IMR-90 (cell line): ENCODE measurements at regions not wholly inside any gene's neighbourhood (a gene's known extent, or its start where the extent isn't known, plus 50 kb on each side); places are given as distances from the start of the nearest gene placed in this dataset.

ENCODE experiments used
- FOS ChIP-seq: fragments of 150-350 bp; IDR thresholded peaks from 2 replicates; pipeline ENCODE4 v1.6.1; 2016; ENCODE audit warnings: low read depth, low read length
- MAZ ChIP-seq: IDR thresholded peaks from 2 replicates; pipeline ENCODE4 v1.6.1; 2012; ENCODE audit warnings: low read depth, mild to moderate bottlenecking, low read length, improper control_type of control experiment, moderate library complexity, borderline replicate concordance
- POLR2A ChIP-seq: IDR thresholded peaks from 2 replicates; pipeline ENCODE4 v1.6.1; 2012; ENCODE audit warnings: mild to moderate bottlenecking, low read depth, low read length
- RAD21 ChIP-seq: IDR thresholded peaks from 2 replicates; pipeline ENCODE4 v1.6.1; 2012; ENCODE audit warnings: low read length, improper control_type of control experiment
- RFX5 ChIP-seq: IDR thresholded peaks from 2 replicates; pipeline ENCODE4 v1.8.0; 2012; ENCODE audit warnings: low read depth, mild to moderate bottlenecking, low read length, moderate library complexity
- SMC3 ChIP-seq: fragments of 150-350 bp; IDR thresholded peaks from 2 replicates; pipeline ENCODE4 v1.6.1; 2016; ENCODE audit warnings: low read depth, mild to moderate bottlenecking, antibody characterized with exemption, low read length, moderate library complexity
- USF2 ChIP-seq: fragments of 150-350 bp; IDR thresholded peaks from 2 replicates; pipeline ENCODE4 v1.6.1; 2017; ENCODE audit warnings: mild to moderate bottlenecking, antibody characterized with exemption, low read length, low read depth
- TF ChIP-seq, protein P1 (sequence below): conservative IDR thresholded peaks from 2 replicates; pipeline ENCODE4 v1.5.1; 2012; ENCODE audit warnings: mild to moderate bottlenecking, low read depth, low read length, improper control_type of control experiment

- TF ChIP-seq POLR2A, result no peak
- TF ChIP-seq, protein P1, sequence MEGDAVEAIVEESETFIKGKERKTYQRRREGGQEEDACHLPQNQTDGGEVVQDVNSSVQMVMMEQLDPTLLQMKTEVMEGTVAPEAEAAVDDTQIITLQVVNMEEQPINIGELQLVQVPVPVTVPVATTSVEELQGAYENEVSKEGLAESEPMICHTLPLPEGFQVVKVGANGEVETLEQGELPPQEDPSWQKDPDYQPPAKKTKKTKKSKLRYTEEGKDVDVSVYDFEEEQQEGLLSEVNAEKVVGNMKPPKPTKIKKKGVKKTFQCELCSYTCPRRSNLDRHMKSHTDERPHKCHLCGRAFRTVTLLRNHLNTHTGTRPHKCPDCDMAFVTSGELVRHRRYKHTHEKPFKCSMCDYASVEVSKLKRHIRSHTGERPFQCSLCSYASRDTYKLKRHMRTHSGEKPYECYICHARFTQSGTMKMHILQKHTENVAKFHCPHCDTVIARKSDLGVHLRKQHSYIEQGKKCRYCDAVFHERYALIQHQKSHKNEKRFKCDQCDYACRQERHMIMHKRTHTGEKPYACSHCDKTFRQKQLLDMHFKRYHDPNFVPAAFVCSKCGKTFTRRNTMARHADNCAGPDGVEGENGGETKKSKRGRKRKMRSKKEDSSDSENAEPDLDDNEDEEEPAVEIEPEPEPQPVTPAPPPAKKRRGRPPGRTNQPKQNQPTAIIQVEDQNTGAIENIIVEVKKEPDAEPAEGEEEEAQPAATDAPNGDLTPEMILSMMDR, result no peak
- TF ChIP-seq USF2, result no peak
- TF ChIP-seq SMC3, result no peak
- no peak for TF ChIP-seq MAZ
- TF ChIP-seq FOS, result no peak
- TF ChIP-seq RFX5, result no peak
- no peak for TF ChIP-seq RAD21
These were observed 203.9 kb downstream of the TOMM20 start for GRCh38 chr1:234924450-234925355.
